Spinal cord (tissue), 9 donors: ENCODE measurements at regions not wholly inside any gene's neighbourhood (a gene's known extent, or its start where the extent isn't known, plus 50 kb on each side); places are given as distances from the start of the nearest gene placed in this dataset.
"Not testable (repeated sequence)": the region's sequence is repeated elsewhere in the genome, so short reads cannot be mapped to it uniquely, and the experiment has no call there.

ENCODE experiments used
- DNase-seq, 6 donors: peaks; one replicate each; pipeline versions ENCODE4 v3.0.0 to v3.0.0-alpha.2; 2013 to 2015; ENCODE audit warnings: low spot score in 6 of 6, low read depth in 4 of 6
- H3K27ac ChIP-seq: one replicate; pipeline ENCODE4 v1.5.1; 2013; ENCODE audit warnings: low read depth, low read length, control low read depth
- H3K27me3 ChIP-seq: one replicate; pipeline ENCODE4 v1.6.1; 2013; ENCODE audit warnings: low read length; ENCODE audit not compliant: control insufficient read depth, insufficient read depth
- H3K36me3 ChIP-seq: one replicate; pipeline ENCODE4 v1.6.1; 2013; ENCODE audit warnings: low read length; ENCODE audit not compliant: control insufficient read depth, insufficient read depth
- H3K4me1 ChIP-seq: one replicate; pipeline ENCODE4 v1.6.1; 2013; ENCODE audit warnings: low read length; ENCODE audit not compliant: control insufficient read depth, insufficient read depth
- H3K4me3 ChIP-seq: one replicate; pipeline ENCODE4 v1.5.1; 2013; ENCODE audit warnings: low read depth, low read length, control low read depth
- H3K9me3 ChIP-seq: one replicate; pipeline ENCODE4 v1.6.1; 2013; ENCODE audit warnings: low read length; ENCODE audit not compliant: control insufficient read depth, insufficient read depth
- WGBS: methylation state at CpG from one replicate; pipeline ENCODE4 v1.1.5; 2013; ENCODE audit warnings: missing lambda C conversion rate; ENCODE audit not compliant: insufficient coverage; 5-methylcytosine and 5-hydroxymethylcytosine counted together
- donor health status: healthy.

GRCh38 chr2:91497129-91498064 is 2805.9 kb downstream of the RPIA start:
- WGBS, result 80% methylated on average over 1 of the region's 18 CpGs
- H3K27ac ChIP-seq, H3K36me3 ChIP-seq, H3K27me3 ChIP-seq, H3K4me3 ChIP-seq, H3K4me1 ChIP-seq, H3K9me3 ChIP-seq: not testable (repeated sequence)
- peak in 1 of 6 donors; percentile 0 for DNase-seq

- not testable (repeated sequence) for H3K36me3 ChIP-seq, H3K27ac ChIP-seq, H3K4me1 ChIP-seq, H3K27me3 ChIP-seq, DNase-seq, H3K4me3 ChIP-seq, H3K9me3 ChIP-seq
Measured at GRCh38 chr2:91498065-91498449, 2806.6 kb downstream of the RPIA start.

- not testable (repeated sequence) for H3K27me3 ChIP-seq, H3K36me3 ChIP-seq, H3K4me3 ChIP-seq, H3K4me1 ChIP-seq, H3K27ac ChIP-seq, H3K9me3 ChIP-seq, DNase-seq
- WGBS, result 75% methylated on average over 2 of the region's 2 CpGs
Measured at GRCh38 chr2:91498513-91499250, 2807.2 kb downstream of the RPIA start.

- not testable (repeated sequence) for H3K4me1 ChIP-seq, DNase-seq, H3K36me3 ChIP-seq, H3K27me3 ChIP-seq, H3K9me3 ChIP-seq, H3K27ac ChIP-seq, H3K4me3 ChIP-seq
- WGBS, result 64% methylated on average over 2 of the region's 5 CpGs
Measured at GRCh38 chr2:91499431-91500050, 2808.1 kb downstream of the RPIA start.

DNA sequence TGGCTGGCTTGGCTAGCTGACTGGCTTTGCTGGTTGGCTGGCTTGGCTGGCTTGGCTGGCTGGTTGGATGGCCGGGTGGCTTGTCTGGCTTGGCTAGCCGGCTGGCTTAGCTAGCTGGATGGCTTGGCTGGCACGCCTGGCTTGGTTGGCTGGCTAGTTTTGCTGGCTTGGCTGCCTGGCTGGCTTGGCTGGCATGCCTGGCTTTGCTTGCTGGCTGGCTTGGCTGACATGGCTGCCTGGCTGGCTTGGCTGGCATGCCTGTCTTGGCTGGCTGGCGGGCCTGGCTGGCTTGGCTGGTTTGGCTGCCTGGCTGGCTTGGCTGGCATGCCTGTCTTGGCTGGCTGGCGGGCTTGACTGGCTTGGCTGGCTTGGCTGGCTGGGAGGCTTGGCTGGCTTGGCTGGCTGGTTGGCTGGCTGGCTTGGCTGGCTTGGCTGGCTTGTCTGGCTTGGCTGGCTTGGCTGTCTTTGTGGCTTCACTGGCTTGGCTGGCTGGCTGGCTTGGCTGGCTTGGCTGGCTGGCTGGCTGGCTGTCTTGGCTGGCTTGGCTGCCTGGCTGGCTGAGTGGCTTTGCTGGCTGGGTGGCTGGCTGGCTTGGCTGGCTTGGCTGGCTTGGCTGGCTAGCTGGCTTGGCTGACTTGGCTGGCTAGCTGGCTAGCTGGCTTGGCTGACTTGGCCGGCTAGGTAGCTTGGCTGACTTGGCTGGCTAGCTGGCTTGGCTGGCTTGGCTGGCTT is 2808.9 kb downstream of the RPIA start:
- H3K9me3 ChIP-seq, H3K4me1 ChIP-seq, H3K36me3 ChIP-seq, H3K27ac ChIP-seq, DNase-seq, H3K27me3 ChIP-seq, H3K4me3 ChIP-seq: not testable (repeated sequence)
- 86% methylated on average over 5 of the region's 6 CpGs for WGBS

DNA sequence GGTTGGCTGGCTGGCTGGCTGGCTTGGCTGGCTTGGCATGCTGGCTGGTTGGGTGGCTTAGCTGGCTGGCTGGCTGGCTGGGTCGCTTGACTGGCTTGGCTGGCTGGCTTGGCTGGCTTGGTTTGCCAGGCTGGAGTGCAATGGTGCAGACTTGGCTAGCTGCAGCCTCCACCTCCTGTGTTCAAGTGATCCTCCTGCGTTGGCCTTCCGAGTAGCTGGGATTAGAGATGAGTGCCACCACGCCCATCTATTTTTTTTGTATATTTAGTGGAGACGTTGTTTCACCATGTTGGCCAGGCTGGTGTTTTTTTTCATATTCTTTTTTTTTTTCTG is 2809.5 kb downstream of the RPIA start:
- H3K4me3 ChIP-seq, DNase-seq, H3K27ac ChIP-seq, H3K4me1 ChIP-seq, H3K36me3 ChIP-seq, H3K27me3 ChIP-seq, H3K9me3 ChIP-seq: not testable (repeated sequence)
- WGBS, result 91% methylated on average over 1 of the region's 5 CpGs

GRCh38 chr2:91501481-91502080 is 2810.1 kb downstream of the RPIA start:
- not testable (repeated sequence) for H3K36me3 ChIP-seq, H3K27me3 ChIP-seq, H3K4me1 ChIP-seq, H3K9me3 ChIP-seq, DNase-seq, H3K4me3 ChIP-seq, H3K27ac ChIP-seq
- WGBS, result 100% methylated on average over 1 of the region's 17 CpGs

- H3K36me3 ChIP-seq, H3K9me3 ChIP-seq, H3K27me3 ChIP-seq, H3K4me1 ChIP-seq, H3K27ac ChIP-seq, DNase-seq, H3K4me3 ChIP-seq: not testable (repeated sequence)
- WGBS, result 82% methylated on average over 2 of the region's 8 CpGs
Measured at GRCh38 chr2:91503572-91503958, 2812.1 kb downstream of the RPIA start.

GRCh38 chr2:91503959-91504741 is 2812.7 kb downstream of the RPIA start:
- not testable (repeated sequence) for DNase-seq, H3K27me3 ChIP-seq, H3K9me3 ChIP-seq, H3K27ac ChIP-seq, H3K36me3 ChIP-seq, H3K4me1 ChIP-seq, H3K4me3 ChIP-seq
- WGBS, result 91% methylated on average over 6 of the region's 13 CpGs
